NCI-H1694 treated with DMSO at 0.1 percent for 48 hours (cell line): ENCODE measurements at regions not wholly inside any gene's neighbourhood (a gene's known extent, or its start where the extent isn't known, plus 50 kb on each side); places are given as distances from the start of the nearest gene placed in this dataset.

Experiments
- DNase-seq: peaks from one replicate; lab custom pipeline; 2025; lab: John Stamatoyannopoulos, UW

- no peak for DNase-seq
These were observed 56.1 kb downstream of the BTG1 start for GRCh38 chr12:92089559-92089958.

GRCh38 chr12:92088805-92089204 lies 56.8 kb downstream of the BTG1 start:
- DNase-seq = no peak

DNA sequence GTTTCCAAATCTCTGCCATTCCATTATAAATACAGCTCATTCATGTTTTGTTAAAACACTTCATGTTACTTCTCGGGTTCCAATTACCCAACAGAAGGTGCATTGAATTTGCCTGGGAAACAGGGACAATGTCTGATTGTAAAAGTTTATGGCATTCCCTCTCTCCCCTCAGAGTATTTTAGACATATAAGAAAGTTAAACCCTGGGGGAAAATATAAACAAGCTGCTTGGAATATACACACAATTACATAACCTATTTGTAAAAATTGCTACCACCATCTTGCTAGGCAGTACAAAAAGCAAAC lies 60.0 kb downstream of the BTG1 start:
- DNase-seq = no peak

DNA sequence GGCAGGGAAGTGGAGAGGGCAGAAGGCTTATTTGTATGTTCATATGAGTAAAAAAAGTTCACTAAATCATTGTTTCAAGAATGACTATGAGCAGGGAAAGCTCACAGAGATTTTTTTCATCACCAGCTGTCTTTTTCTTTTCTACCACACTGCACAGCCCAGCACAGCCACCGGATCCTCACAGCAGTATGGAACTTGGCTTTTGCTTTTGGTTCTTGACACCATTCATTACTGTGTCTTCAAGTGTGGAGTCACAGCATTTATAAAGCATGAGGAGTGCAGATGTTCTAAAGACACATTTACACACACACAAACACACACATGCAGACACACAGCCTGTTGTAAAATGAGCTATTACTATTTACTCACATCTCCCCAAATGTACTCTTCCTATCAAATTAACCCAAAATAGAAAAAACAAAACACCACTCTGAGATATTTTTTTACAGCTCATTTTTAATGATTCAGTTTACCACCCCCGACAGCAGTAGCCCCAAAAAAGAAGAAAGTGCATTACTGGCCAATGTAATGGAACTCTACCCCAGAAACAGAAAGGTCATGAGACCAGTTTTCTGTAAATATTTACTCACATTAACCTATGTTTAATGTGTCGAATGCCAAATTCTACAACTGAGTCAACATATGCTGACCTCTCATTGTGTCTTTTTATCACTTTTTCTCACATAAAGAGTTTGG lies 60.5 kb downstream of the BTG1 start:
- DNase-seq = no peak

DNA sequence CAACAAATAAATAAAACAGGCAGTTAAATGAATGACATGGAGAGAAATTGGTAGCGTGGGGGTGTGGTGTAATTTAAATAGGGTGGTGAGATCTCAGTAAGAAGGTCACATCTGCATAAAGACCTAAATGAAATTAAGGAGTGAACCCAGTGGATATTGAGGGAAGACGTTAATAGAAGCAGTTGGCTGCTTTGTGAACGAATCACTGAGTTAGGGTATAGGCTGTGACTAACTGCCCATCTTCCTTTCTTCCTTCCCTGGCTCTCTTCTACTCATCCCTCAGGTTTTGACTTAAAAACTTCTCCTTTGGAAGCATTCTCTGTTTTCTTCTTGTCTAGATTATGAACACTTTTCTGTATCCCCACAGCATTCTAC lies 64.7 kb downstream of the BTG1 start:
- no peak for DNase-seq

DNA sequence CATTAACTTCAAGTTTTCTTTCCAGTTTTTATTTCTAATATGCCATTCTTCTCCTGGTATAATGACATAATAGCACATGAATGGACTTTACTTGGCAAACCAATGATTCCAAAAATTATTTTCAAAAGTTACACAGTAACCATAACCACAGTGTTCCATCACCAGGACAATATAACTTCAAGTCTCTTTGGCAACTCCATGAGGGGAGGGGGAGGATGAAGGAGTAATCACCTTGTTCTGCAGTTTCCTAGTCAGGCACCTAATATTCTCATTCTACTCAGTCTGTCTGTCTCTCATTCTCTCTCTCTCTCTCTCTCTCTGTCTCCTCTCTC lies 66.6 kb downstream of the BTG1 start:
- DNase-seq = no peak

DNA sequence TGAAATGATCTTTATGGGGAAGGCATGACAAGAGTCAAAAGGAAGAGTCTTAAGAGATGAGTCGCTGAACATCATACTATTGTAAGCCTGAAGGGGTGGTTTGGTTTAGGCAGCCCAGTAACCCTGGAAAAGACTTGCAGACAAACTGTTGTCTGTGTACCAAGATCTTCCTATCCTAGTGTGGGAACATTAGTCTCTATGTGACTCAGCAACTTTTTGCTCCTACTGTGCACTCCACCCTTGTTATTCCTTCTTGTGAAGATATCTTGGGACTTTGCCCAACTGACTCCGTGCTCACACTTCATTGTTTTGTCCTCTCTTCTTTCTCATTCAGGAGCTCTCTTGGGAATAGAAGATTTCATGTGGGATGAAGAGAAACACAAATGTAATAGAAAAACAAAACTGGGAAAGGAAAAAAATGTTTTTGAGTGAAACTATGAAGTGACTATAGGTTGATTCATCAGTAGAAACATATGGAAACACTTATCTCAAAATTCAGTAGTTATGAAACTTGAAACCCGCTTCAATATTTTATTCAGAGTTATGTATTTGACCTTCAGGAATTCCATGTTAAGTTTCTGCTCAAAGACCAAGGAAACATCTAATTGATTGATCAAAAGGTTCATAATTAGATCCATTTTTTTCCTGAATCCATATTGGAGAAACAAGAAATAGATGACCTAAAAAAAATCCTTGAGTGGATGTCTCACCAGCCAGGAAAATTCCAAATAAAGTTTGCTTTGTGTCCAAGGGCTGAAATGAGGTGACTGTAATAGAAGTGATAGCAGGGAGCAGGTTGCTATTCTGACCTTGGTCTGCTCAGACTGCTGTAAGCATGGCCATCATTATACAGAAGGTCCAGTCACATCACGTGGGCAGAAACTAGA lies 67.2 kb downstream of the BTG1 start:
- DNase-seq = no peak

- DNase-seq = no peak
These were observed 68.1 kb downstream of the BTG1 start for GRCh38 chr12:92077530-92077929.

- no peak for DNase-seq
These were observed 69.5 kb downstream of the BTG1 start for GRCh38 chr12:92076101-92076500.

- no peak for DNase-seq
These were observed 70.2 kb downstream of the BTG1 start for GRCh38 chr12:92075425-92075914.

DNA sequence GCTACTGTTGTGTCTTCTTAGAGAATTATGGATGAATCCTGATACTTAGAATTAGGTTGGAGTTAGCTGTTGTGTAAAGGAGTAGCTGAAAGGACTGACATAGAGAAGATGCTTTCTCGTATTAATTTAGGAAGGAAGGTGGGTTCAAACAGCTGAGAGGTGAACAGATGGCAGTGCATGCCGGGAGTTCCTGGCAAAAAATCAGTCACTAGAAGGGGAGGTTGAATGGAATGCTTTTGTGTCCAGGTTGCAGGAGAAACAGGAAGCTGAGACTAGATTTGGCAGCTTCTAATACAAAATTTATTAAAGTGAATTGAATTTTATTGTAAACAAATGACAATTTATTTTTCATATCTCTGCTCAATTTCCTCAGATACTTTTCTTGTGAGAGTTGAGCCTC lies 70.8 kb downstream of the BTG1 start:
- no peak for DNase-seq

DNA sequence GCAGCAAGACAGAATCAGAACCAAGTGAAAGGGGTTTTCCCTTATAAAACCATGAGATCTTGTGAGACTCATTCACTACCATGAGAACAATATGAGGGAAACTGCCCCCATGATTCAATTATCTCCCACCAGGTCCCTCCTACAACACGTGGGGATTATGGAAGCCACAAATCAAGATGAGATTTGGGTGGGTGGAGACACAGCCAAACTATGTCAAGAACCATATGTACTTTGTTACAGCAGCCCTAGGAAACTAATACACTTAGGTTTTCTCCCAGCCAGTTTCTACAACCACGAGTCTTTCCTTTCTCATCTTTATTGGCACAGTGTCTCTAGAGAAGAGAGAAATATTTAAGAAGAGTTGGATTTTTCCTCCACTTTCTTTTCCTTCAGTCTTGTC lies 72.6 kb downstream of the BTG1 start:
- no peak for DNase-seq

GRCh38 chr12:92072112-92072511 lies 73.5 kb downstream of the BTG1 start:
- no peak for DNase-seq

GRCh38 chr12:92070864-92071445 lies 74.7 kb downstream of the BTG1 start:
- DNase-seq = no peak

DNA sequence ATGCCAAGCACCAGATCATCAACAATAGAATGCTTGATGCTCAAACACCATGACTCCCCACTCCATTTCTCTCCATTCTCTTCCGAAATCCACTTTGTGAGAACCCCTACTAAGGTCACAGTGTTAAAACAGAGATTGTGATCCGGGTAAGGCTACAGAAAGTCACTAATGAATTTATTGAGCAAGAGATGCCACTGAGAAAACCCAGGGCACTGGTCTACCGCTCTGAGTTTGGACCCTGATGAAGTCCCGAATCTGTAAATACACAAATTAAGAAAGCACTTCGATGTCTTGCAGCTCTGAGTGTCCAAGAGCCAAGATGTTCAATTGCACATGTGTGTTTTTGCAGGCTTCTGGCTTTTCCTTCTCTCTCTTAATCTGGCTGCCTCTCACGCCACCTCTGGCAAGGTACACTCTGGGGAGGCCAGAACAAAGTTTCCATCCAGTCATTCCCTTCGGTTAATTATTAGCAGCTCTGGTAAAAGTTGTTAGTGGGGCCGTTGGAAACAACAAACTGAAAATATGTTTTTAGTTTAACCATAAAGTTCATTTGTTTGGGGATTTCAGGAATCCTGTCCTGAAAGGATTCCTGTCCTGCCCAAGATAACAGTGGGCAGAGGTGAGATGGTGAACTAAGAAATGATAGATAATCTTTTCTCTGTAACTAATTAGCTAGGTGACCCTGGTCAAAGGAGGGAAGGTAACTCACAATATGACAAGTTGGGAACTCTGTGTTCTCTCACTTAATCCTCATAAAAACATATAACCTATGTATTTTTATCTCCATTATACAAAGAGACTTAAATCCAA lies 75.4 kb downstream of the BTG1 start:
- no peak for DNase-seq

GRCh38 chr12:92068459-92068858 lies 77.2 kb downstream of the BTG1 start:
- peak; percentile 81 for DNase-seq

- no peak for DNase-seq
These were observed 80.0 kb downstream of the BTG1 start for GRCh38 chr12:92065639-92066038.

GRCh38 chr12:92065018-92065499 lies 80.6 kb downstream of the BTG1 start:
- DNase-seq = peak; percentile 78

DNA sequence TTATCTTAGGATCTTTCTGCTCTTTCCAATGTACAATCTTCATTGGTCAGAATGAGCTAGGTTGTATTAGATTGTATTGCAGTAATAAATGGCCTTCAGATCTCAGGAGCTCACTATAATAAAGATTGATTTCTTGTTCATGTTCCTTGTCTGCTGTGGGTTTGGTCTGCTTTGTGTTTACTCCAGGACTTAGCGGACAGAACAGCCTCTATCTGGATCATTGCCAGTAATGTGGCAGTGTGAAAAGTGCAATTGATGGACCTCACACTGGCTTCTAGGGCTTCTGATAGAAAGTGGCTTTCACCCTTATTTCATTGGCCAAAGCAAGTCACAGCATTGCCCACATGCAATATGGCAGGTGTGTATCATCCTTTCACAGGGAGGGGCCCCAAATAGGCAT lies 81.2 kb downstream of the BTG1 start:
- no peak for DNase-seq

- DNase-seq = no peak
These were observed 82.0 kb downstream of the BTG1 start for GRCh38 chr12:92063641-92064040.

DNA sequence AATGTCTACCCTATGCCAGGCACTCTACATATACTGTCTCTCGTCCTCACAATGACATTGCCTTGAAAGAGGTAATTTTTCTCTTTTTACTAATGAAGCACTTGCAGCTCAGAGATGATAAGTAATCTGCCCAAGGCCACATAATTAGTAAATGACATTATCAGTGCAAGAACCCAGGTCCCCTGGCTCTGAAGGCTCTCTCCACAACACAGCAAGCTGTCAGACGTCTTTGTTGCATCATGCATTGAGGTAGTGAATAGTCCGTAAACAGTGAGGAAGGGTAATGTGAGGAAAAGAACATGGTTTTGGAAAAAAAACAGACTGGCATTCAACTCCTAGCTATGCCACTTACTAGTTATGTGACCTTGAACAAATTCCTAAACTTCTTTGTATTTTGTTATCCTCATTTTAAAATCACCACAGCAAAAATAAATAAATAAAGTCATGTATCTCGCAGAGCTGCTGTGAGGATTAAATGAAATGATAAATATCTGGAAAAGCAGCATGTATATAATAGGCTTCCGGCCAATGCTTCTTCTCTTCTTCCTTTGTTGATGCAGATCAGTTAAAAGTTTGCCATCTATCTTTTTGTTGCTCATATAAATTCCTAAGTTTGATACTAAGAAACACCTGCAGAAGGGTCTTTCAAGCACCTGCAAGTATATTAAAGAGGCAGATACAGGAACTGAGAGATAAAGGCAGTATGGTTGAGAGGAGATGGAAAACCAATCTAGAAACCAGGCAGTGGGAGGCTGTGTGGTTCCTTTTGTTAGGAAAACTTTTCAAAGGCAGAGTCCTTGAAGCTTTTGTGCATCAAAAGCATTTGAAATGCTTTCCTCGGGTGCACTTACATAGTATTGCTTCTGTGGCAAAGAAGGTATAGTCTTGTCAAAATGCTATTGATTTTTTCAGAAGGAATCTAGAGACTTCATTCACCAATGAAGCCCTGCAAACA lies 82.8 kb downstream of the BTG1 start:
- no peak for DNase-seq
